GM21737 (cell line): ENCODE measurements at regions not wholly inside any gene's neighbourhood (a gene's known extent, or its start where the extent isn't known, plus 50 kb on each side); places are given as distances from the start of the nearest gene placed in this dataset.

Experiments
- ATAC-seq: cut with Tn5 transposase; IDR thresholded peaks from one replicate; pipeline ENCODE4 v1.9.1; 2021; ENCODE audit warnings: mild to moderate bottlenecking, moderate library complexity; ENCODE audit not compliant: unreplicated experiment

- no peak for ATAC-seq
These were observed 110.4 kb upstream of the CFAP20DC start for GRCh38 chr3:59160133-59160746.

GRCh38 chr3:59153648-59154047 lies 103.8 kb upstream of the CFAP20DC start:
- ATAC-seq = no peak

GRCh38 chr3:59152943-59153342 lies 103.1 kb upstream of the CFAP20DC start:
- no peak for ATAC-seq

- no peak for ATAC-seq
These were observed 100.2 kb upstream of the CFAP20DC start for GRCh38 chr3:59150039-59150438.

- no peak for ATAC-seq
These were observed 99.3 kb upstream of the CFAP20DC start for GRCh38 chr3:59149166-59149565.

GRCh38 chr3:59143447-59143846 lies 93.6 kb upstream of the CFAP20DC start:
- ATAC-seq = no peak

- ATAC-seq = no peak
These were observed 92.7 kb upstream of the CFAP20DC start for GRCh38 chr3:59142556-59142955.

GRCh38 chr3:59138966-59139365 lies 89.1 kb upstream of the CFAP20DC start:
- no peak for ATAC-seq

GRCh38 chr3:59137415-59137814 lies 87.6 kb upstream of the CFAP20DC start:
- no peak for ATAC-seq

GRCh38 chr3:59136081-59136480 lies 86.3 kb upstream of the CFAP20DC start:
- no peak for ATAC-seq

- no peak for ATAC-seq
These were observed 85.3 kb upstream of the CFAP20DC start for GRCh38 chr3:59135096-59135495.

- no peak for ATAC-seq
These were observed 83.5 kb upstream of the CFAP20DC start for GRCh38 chr3:59133311-59133710.

- ATAC-seq = no peak
These were observed 81.4 kb upstream of the CFAP20DC start for GRCh38 chr3:59131016-59131766.

- no peak for ATAC-seq
These were observed 78.9 kb upstream of the CFAP20DC start for GRCh38 chr3:59128685-59129084.

GRCh38 chr3:59127071-59127470 lies 77.2 kb upstream of the CFAP20DC start:
- ATAC-seq = no peak

- no peak for ATAC-seq
These were observed 76.6 kb upstream of the CFAP20DC start for GRCh38 chr3:59126446-59126845.

GRCh38 chr3:59121346-59122144 lies 71.7 kb upstream of the CFAP20DC start:
- ATAC-seq = no peak

- ATAC-seq = no peak
These were observed 69.1 kb upstream of the CFAP20DC start for GRCh38 chr3:59118928-59119327.

- no peak for ATAC-seq
These were observed 67.6 kb upstream of the CFAP20DC start for GRCh38 chr3:59117396-59117795.

- no peak for ATAC-seq
These were observed 66.4 kb upstream of the CFAP20DC start for GRCh38 chr3:59116233-59116537.

- no peak for ATAC-seq
These were observed 65.8 kb upstream of the CFAP20DC start for GRCh38 chr3:59115364-59116232.
